Activated CD4-positive, alpha-beta T cell treated with anti-CD3 and anti-CD28 coated beads, Interleukin-2, amount 10 ng/mL, durations not matched to agents 7 days and 5 days (primary cell): ENCODE measurements at regions not wholly inside any gene's neighbourhood (a gene's known extent, or its start where the extent isn't known, plus 50 kb on each side); places are given as distances from the start of the nearest gene placed in this dataset.

Experiments
- CTCF ChIA-PET: fragments of 350-600 bp; sonication (Branson Sonifier 250); formaldehyde crosslinking; loops from one replicate; lab custom pipeline; 2021; ENCODE audit warnings: antibody characterized with exemption; lab: Charles Lee
- POLR2A ChIA-PET: fragments of 350-600 bp; sonication (Branson Sonifier 250); formaldehyde crosslinking; loops from one replicate; lab custom pipeline; 2021; ENCODE audit warnings: antibody characterized with exemption; lab: Charles Lee
- DNase-seq: peaks from one replicate; pipeline ENCODE4 v3.0.0-alpha.2; 2020
- H3K27ac Mint-ChIP-seq: one replicate; pipeline ENCODE4 v1.8.0; 2021; ENCODE audit warnings: mild to moderate bottlenecking, moderate library complexity, mixed read lengths
- H3K27me3 Mint-ChIP-seq: one replicate; pipeline ENCODE4 v1.8.0; 2021; ENCODE audit warnings: mixed read lengths
- H3K36me3 Mint-ChIP-seq: one replicate; pipeline ENCODE4 v1.8.0; 2021; ENCODE audit warnings: low read depth, mixed read lengths
- H3K4me1 Mint-ChIP-seq: one replicate; pipeline ENCODE4 v1.8.0; 2021; ENCODE audit warnings: mixed read lengths
- H3K4me3 Mint-ChIP-seq: one replicate; pipeline ENCODE4 v1.8.0; 2021; ENCODE audit warnings: mild to moderate bottlenecking, moderate library complexity, mixed read lengths
- H3K9me3 Mint-ChIP-seq: one replicate; pipeline ENCODE4 v1.8.0; 2021; ENCODE audit warnings: mixed read lengths

- H3K27me3 Mint-ChIP-seq: no peaks in the 10 kb centered on the region
- peaks cover 14% of the 10 kb centered on the region for H3K9me3 Mint-ChIP-seq
- POLR2A ChIA-PET: no interaction called here
- H3K27ac Mint-ChIP-seq: no peak overlapping the region
- no peaks in the 10 kb centered on the region for H3K36me3 Mint-ChIP-seq
- H3K4me1 Mint-ChIP-seq: no peaks in the 10 kb centered on the region
- CTCF ChIA-PET: no interaction called here
- DNase-seq: no peak
- no peak overlapping the region for H3K4me3 Mint-ChIP-seq
Measured at GRCh38 chr2:116877944-116878343, 936.5 kb upstream of the DDX18 start.

- POLR2A ChIA-PET: no interaction called here
- CTCF ChIA-PET: interaction anchor here (0.7 kb wide), 1 partner anchor 184 kb away, joined by 3 read pairs; no protein-coding TSS in a partner anchor
- no peak overlapping the region for H3K4me3 Mint-ChIP-seq
- DNase-seq: no peak
- no peak overlapping the region for H3K27ac Mint-ChIP-seq
- H3K9me3 Mint-ChIP-seq: peaks cover 10% of the 10 kb centered on the region
- H3K4me1 Mint-ChIP-seq: no peaks in the 10 kb centered on the region
- no peaks in the 10 kb centered on the region for H3K27me3 Mint-ChIP-seq
- no peaks in the 10 kb centered on the region for H3K36me3 Mint-ChIP-seq
Measured at GRCh38 chr2:116879650-116880160, 934.8 kb upstream of the DDX18 start.

GRCh38 chr2:116891191-116891590, 923.3 kb upstream of the DDX18 start:
- ChIA-PET CTCF (interaction anchor here (0.5 kb wide), 1 partner anchor 1452 kb away, joined by 3 read pairs; no protein-coding TSS in a partner anchor), POLR2A (no interaction called here)
- Mint-ChIP-seq H3K4me1 (no peaks in the 10 kb centered on the region), H3K4me3 (no peak overlapping the region), H3K27ac (no peak overlapping the region), H3K9me3 (peaks cover 4% of the 10 kb centered on the region), H3K36me3 (no peaks in the 10 kb centered on the region), H3K27me3 (no peaks in the 10 kb centered on the region)
- no peak for DNase-seq

GRCh38 chr2:116911540-116911939, 903.0 kb upstream of the DDX18 start:
- no peaks in the 10 kb centered on the region for H3K27me3 Mint-ChIP-seq
- no peak overlapping the region for H3K27ac Mint-ChIP-seq
- ChIA-PET CTCF (interaction anchor here (0.8 kb wide), 1 partner anchor 8 kb away, joined by 3 read pairs; no protein-coding TSS in a partner anchor), POLR2A (no interaction called here)
- no peaks in the 10 kb centered on the region for H3K36me3 Mint-ChIP-seq
- DNase-seq: no peak
- peaks cover 1% of the 10 kb centered on the region for H3K9me3 Mint-ChIP-seq
- H3K4me1 Mint-ChIP-seq: no peaks in the 10 kb centered on the region
- H3K4me3 Mint-ChIP-seq: no peak overlapping the region

DNA sequence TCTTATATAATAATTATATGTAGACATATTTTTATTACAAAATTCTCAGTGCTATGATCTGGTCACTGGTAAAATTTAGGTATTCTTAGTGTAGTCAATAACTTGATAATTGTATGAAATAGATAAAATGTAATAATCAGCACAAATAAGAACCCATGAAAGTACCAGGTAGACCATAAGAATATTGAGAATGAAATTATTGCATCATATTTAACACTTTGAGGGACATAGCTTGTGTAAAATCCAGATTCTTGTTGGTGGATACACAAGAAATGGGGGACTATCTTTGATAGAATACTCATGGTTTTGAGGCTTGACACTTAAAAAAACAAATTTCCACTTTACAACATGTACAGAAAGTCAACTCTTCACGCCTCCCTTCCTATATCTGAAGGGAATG, 898.8 kb upstream of the DDX18 start:
- DNase-seq: no peak
- Mint-ChIP-seq H3K27ac (no peak overlapping the region), H3K9me3 (peaks cover 7% of the 10 kb centered on the region), H3K4me1 (no peaks in the 10 kb centered on the region), H3K36me3 (no peaks in the 10 kb centered on the region), H3K27me3 (no peaks in the 10 kb centered on the region), H3K4me3 (no peak overlapping the region)
- ChIA-PET POLR2A (no interaction called here), CTCF (no interaction called here)

- Mint-ChIP-seq H3K4me1 (no peaks in the 10 kb centered on the region), H3K27me3 (no peaks in the 10 kb centered on the region), H3K36me3 (no peaks in the 10 kb centered on the region), H3K27ac (no peak overlapping the region), H3K9me3 (peaks cover 7% of the 10 kb centered on the region), H3K4me3 (no peak overlapping the region)
- ChIA-PET CTCF (no interaction called here), POLR2A (no interaction called here)
- no peak for DNase-seq
Measured at GRCh38 chr2:116917196-116917595, 897.3 kb upstream of the DDX18 start.

DNA sequence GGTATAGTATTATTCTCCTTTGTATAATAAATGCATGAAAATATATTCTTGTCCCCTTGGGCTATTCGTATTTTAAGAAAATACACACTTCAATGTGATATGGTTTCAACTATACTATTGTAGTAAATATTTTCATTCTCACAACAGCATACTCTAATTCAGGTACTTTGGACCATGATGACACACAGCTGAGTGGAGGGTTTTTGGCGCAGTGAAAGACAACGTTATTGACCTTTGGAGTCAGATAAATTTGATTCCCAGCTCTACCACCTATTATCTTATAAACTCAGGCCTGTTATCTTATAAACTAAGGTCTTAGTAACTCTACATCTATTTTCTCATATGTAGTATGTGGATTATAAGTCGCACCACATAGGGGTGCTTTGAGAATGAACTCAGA, 895.9 kb upstream of the DDX18 start:
- DNase-seq: no peak
- H3K27me3 Mint-ChIP-seq: no peaks in the 10 kb centered on the region
- peaks cover 7% of the 10 kb centered on the region for H3K9me3 Mint-ChIP-seq
- CTCF ChIA-PET: no interaction called here
- no peaks in the 10 kb centered on the region for H3K36me3 Mint-ChIP-seq
- POLR2A ChIA-PET: no interaction called here
- H3K4me1 Mint-ChIP-seq: no peaks in the 10 kb centered on the region
- no peak overlapping the region for H3K4me3 Mint-ChIP-seq
- H3K27ac Mint-ChIP-seq: no peak overlapping the region

- no peak overlapping the region for H3K4me3 Mint-ChIP-seq
- H3K4me1 Mint-ChIP-seq: no peaks in the 10 kb centered on the region
Measured at GRCh38 chr2:116922414-116922813, 892.1 kb upstream of the DDX18 start.

DNA sequence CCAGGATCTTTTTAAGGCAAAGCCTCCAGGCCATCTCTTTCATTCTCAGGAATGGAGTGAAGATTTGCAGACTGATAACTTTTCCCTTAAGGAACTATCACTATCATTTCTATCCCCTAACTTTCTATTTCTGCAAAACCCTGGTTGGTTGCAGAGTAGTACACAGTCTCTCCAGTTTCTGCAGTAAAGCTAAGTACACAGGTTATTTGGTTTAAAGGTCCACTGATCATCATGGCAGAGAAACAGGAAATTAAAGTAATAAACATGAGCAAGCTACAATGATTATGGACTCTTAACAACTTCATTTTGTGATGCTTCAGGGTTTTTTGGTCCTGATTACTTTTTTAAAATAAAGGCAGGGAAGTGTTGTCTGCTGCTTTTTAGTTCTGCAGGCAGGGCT, 890.0 kb upstream of the DDX18 start:
- Mint-ChIP-seq H3K4me3 (no peak overlapping the region), H3K9me3 (peaks cover 5% of the 10 kb centered on the region), H3K36me3 (no peaks in the 10 kb centered on the region), H3K27ac (no peak overlapping the region), H3K27me3 (no peaks in the 10 kb centered on the region), H3K4me1 (no peaks in the 10 kb centered on the region)
- ChIA-PET CTCF (no interaction called here), POLR2A (no interaction called here)
- no peak for DNase-seq

More at GRCh38 chr2:116922414-116922813, 892.1 kb upstream of the DDX18 start:
- POLR2A ChIA-PET: no interaction called here
- no peaks in the 10 kb centered on the region for H3K36me3 Mint-ChIP-seq
- H3K27ac Mint-ChIP-seq: no peak overlapping the region
- H3K27me3 Mint-ChIP-seq: no peaks in the 10 kb centered on the region
- DNase-seq: no peak
- CTCF ChIA-PET: no interaction called here
- peaks cover 8% of the 10 kb centered on the region for H3K9me3 Mint-ChIP-seq

DNA sequence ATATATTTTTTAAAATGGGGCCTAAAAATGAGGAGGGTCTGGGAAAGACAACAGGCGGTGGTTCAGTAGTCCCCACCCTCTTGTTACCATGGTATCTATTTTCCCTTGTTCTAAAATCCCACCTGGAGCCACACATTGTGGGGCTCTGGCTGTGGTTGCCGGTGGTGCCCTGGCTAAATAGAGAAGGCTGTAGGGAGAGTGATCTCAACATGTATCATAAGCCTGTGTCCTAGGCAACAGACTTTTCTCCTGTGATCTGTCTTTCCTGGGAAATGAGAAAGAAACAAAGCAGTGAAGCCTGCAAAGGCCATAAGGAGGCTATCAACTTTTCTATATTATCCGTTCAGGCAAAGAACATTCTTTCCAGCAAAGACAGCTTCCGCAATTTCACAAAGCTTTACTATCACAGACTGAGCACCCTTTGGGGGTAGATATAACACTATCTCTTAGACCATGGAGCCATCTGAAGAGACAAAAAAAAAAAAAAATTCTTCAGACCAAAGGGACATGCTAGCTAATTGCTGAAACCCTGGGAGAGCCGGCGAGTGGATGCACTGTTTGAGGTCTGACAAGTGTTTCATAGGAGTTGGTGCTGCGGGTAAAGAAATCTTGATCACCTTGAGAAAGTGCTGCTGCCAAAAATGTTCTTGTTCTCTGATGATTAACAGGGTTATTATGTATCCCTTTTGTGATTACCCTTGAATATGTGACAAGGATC, 879.2 kb upstream of the DDX18 start:
- H3K9me3 Mint-ChIP-seq: peaks cover 23% of the 10 kb centered on the region
- no peaks in the 10 kb centered on the region for H3K36me3 Mint-ChIP-seq
- H3K4me1 Mint-ChIP-seq: no peaks in the 10 kb centered on the region
- H3K4me3 Mint-ChIP-seq: no peak overlapping the region
- no peaks in the 10 kb centered on the region for H3K27me3 Mint-ChIP-seq
- POLR2A ChIA-PET: no interaction called here
- no peak overlapping the region for H3K27ac Mint-ChIP-seq
- DNase-seq: no peak
- CTCF ChIA-PET: interaction anchor here (0.6 kb wide), 1 partner anchor 10 kb away, joined by 5 read pairs; no protein-coding TSS in a partner anchor

DNA sequence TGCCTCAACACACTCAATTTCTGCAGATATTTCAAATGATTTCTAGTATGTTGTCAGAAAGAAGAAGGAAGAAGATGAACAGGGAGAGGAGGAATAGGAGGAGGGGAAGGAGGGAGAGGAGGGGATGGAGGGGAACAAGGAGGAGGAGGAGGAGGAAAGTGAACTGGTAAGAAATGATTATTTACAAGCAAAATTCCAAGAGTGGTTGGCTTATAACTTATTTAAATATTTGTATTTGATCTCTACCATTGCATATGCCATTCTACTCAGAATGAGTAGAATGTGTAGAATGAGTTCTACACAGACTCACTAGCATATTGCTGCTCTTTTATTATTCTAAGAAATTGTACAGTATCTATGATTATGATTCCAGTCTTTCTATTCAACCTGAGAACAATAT, 866.2 kb upstream of the DDX18 start:
- H3K9me3 Mint-ChIP-seq: peaks cover 7% of the 10 kb centered on the region
- no peaks in the 10 kb centered on the region for H3K4me1 Mint-ChIP-seq
- no peak overlapping the region for H3K4me3 Mint-ChIP-seq
- ChIA-PET POLR2A (no interaction called here), CTCF (no interaction called here)
- no peaks in the 10 kb centered on the region for H3K27me3 Mint-ChIP-seq
- DNase-seq: no peak
- H3K27ac Mint-ChIP-seq: no peak overlapping the region
- no peaks in the 10 kb centered on the region for H3K36me3 Mint-ChIP-seq

GRCh38 chr2:116949249-116949648, 865.2 kb upstream of the DDX18 start:
- H3K4me3 Mint-ChIP-seq: no peak overlapping the region
- H3K4me1 Mint-ChIP-seq: no peaks in the 10 kb centered on the region
- H3K9me3 Mint-ChIP-seq: peaks cover 5% of the 10 kb centered on the region
- H3K36me3 Mint-ChIP-seq: no peaks in the 10 kb centered on the region
- ChIA-PET CTCF (no interaction called here), POLR2A (no interaction called here)
- H3K27me3 Mint-ChIP-seq: no peaks in the 10 kb centered on the region
- DNase-seq: no peak
- H3K27ac Mint-ChIP-seq: no peak overlapping the region

GRCh38 chr2:116952254-116952653, 862.2 kb upstream of the DDX18 start:
- no peak for DNase-seq
- Mint-ChIP-seq H3K27ac (no peak overlapping the region), H3K27me3 (no peaks in the 10 kb centered on the region), H3K36me3 (no peaks in the 10 kb centered on the region), H3K9me3 (peaks cover 11% of the 10 kb centered on the region), H3K4me3 (no peak overlapping the region), H3K4me1 (no peaks in the 10 kb centered on the region)
- CTCF ChIA-PET: no interaction called here
- POLR2A ChIA-PET: no interaction called here

DNA sequence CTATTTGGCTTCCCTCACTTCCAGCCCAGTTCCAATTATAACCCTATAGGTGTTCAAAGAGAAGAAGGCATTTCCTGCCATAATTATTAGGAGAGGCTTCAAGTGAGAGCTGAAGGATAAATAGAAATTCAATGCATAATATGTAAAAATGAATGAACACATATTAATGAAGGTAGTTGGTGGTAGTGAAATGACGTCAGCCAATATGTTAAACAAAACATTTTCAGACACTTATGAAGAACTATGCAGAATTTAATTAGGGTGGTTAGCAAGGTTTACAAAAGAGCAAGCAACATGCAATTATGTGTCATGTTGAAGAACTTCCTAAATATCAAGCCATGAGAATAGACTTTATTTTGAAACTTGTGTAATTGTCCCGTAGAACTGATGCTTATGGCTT, 858.8 kb upstream of the DDX18 start:
- Mint-ChIP-seq H3K36me3 (no peaks in the 10 kb centered on the region), H3K4me1 (no peaks in the 10 kb centered on the region), H3K27me3 (no peaks in the 10 kb centered on the region), H3K4me3 (no peak overlapping the region), H3K9me3 (peaks cover 9% of the 10 kb centered on the region), H3K27ac (no peak overlapping the region)
- CTCF ChIA-PET: no interaction called here
- POLR2A ChIA-PET: no interaction called here
- DNase-seq: no peak
